ENCODE measurements at regions not wholly inside any gene's neighbourhood (a gene's known extent, or its start where the extent isn't known, plus 50 kb on each side); places are given as distances from the start of the nearest gene placed in this dataset.

DNA sequence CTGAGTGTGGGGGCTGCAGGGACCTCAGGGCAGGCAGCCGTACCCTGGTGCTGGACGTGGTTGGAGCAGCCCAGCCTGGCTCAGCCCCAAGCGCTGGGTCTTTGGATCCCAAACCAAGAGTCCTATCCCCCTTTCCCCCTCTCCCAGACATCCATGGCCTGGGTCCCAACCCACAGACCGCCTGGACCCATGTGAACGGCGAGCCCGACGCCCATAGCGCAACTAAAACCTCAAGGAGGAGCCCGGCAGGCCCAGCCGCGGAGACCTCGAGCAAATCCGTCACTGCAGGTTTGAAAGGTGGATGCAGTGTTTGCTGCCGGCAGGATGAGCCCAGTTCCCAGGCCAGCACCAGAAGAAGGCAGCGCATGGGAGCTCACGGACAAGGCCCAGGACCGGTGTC lies 337.0 kb downstream of the BRD1 start:
- no peak for TF ChIP-seq POLR2AphosphoS5 (IDR thresholded peaks at IDR 0.05; ENCODE audit: low read depth, low read length)
- TF ChIP-seq TAF1 (IDR thresholded peaks at IDR 0.05; ENCODE audit: low read depth, low read length) = no peak
- TF ChIP-seq POLR2A (IDR thresholded peaks at IDR 0.05; ENCODE audit: low read depth, low read length) = no peak
- no peak for TF ChIP-seq SPI1 (IDR thresholded peaks at IDR 0.05; ENCODE audit: low read depth, low read length)
- no peak for TF ChIP-seq POU2F2 (IDR thresholded peaks at IDR 0.05; ENCODE audit: low read depth, low read length)

All from GM12891 (cell line).